Esophagus squamous epithelium (tissue), 4 donors: ENCODE measurements at regions not wholly inside any gene's neighbourhood (a gene's known extent, or its start where the extent isn't known, plus 50 kb on each side); places are given as distances from the start of the nearest gene placed in this dataset.
"Not testable (repeated sequence)": the region's sequence is repeated elsewhere in the genome, so short reads cannot be mapped to it uniquely, and the experiment has no call there.

ENCODE experiments used
- POLR2A ChIP-seq, 4 donors: fragments of 450-650 bp; IDR thresholded peaks; one replicate each; pipeline ENCODE4 v1.6.1; 2017; ENCODE audit warnings: antibody characterized with exemption in 4 of 4, mild to moderate bottlenecking in 4 of 4, moderate library complexity in 3 of 4
- TF ChIP-seq, protein P1 (sequence below), 6 experiments: fragments of 450-650 bp in 4 of 6; fragments of 200-600 bp in 2 of 6; sonication (generic) in 2 of 6; IDR thresholded peaks; one replicate each; pipeline ENCODE4 v1.5.1; 2016 to 2019; ENCODE audit warnings: antibody characterized with exemption in 6 of 6, mild to moderate bottlenecking in 4 of 6, moderate library complexity in 4 of 6

DNA sequence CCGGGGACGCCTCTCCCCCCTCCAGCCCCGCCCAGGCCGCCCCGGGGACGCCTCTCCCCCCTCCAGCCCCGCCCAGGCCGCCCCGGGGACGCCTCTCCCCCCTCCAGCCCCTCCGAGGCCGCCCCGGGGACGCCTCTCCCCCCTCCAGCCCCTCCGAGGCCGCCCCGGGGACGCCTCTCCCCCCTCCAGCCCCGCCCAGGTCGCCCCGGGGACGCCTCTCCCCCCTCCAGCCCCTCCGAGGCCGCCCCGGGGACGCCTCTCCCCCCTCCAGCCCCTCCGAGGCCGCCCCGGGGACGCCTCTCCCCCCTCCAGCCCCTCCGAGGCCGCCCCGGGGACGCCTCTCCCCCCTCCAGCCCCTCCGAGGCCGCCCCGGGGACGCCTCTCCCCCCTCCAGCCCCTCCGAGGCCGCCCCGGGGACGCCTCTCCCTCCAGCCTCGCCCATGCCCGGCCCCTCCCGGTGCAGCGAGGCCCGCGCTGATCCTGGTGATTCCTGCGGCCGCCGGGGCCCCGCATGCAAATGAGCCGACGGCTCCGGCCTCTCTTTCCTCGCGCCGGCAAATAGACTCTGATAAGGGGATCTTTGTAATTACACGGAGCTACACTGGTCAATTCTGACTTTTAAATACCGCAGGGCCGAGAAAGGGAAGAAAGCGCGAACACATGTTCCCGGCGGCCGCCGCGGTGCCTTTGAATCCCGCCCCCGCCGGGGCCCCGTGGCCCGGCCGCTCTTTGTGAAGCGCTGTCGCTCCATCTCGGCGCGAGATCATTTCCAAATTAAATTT is 114.7 kb upstream of the NKX1-1 start:
- TF ChIP-seq, protein P1, sequence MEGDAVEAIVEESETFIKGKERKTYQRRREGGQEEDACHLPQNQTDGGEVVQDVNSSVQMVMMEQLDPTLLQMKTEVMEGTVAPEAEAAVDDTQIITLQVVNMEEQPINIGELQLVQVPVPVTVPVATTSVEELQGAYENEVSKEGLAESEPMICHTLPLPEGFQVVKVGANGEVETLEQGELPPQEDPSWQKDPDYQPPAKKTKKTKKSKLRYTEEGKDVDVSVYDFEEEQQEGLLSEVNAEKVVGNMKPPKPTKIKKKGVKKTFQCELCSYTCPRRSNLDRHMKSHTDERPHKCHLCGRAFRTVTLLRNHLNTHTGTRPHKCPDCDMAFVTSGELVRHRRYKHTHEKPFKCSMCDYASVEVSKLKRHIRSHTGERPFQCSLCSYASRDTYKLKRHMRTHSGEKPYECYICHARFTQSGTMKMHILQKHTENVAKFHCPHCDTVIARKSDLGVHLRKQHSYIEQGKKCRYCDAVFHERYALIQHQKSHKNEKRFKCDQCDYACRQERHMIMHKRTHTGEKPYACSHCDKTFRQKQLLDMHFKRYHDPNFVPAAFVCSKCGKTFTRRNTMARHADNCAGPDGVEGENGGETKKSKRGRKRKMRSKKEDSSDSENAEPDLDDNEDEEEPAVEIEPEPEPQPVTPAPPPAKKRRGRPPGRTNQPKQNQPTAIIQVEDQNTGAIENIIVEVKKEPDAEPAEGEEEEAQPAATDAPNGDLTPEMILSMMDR (IDR thresholded peaks at IDR 0.05) = not testable (repeated sequence)
- not testable (repeated sequence) for TF ChIP-seq POLR2A (IDR thresholded peaks at IDR 0.05)
